Esophagus muscularis mucosa (tissue), 4 donors: ENCODE measurements at regions not wholly inside any gene's neighbourhood (a gene's known extent, or its start where the extent isn't known, plus 50 kb on each side); places are given as distances from the start of the nearest gene placed in this dataset.

Experiments used
- EP300 ChIP-seq: sonication (generic); formaldehyde crosslinking; IDR thresholded peaks from one replicate; pipeline ENCODE4 v1.6.1; 2017; ENCODE audit warnings: antibody characterized with exemption
- POLR2A ChIP-seq: fragments of 450-650 bp; IDR thresholded peaks from one replicate; pipeline ENCODE4 v1.6.1; 2017; ENCODE audit warnings: antibody characterized with exemption, moderate library complexity, mild to moderate bottlenecking, low read depth
- POLR2AphosphoS5 ChIP-seq, 2 donors: sonication (generic); formaldehyde crosslinking; IDR thresholded peaks; one replicate each; pipeline ENCODE4 v1.6.1; 2017; ENCODE audit warnings: antibody characterized with exemption in 2 of 2
- TF ChIP-seq, protein P1 (sequence below), 3 experiments: fragments of 200-600 bp in 2 of 3; fragments of 450-650 bp in 1 of 3; sonication (generic) in 2 of 3; IDR thresholded peaks; one replicate each; pipeline ENCODE4 v1.5.1; 2017 to 2019; ENCODE audit warnings: antibody characterized with exemption in 3 of 3, mild to moderate bottlenecking in 2 of 3, moderate library complexity in 1 of 3

- TF ChIP-seq, protein P1, sequence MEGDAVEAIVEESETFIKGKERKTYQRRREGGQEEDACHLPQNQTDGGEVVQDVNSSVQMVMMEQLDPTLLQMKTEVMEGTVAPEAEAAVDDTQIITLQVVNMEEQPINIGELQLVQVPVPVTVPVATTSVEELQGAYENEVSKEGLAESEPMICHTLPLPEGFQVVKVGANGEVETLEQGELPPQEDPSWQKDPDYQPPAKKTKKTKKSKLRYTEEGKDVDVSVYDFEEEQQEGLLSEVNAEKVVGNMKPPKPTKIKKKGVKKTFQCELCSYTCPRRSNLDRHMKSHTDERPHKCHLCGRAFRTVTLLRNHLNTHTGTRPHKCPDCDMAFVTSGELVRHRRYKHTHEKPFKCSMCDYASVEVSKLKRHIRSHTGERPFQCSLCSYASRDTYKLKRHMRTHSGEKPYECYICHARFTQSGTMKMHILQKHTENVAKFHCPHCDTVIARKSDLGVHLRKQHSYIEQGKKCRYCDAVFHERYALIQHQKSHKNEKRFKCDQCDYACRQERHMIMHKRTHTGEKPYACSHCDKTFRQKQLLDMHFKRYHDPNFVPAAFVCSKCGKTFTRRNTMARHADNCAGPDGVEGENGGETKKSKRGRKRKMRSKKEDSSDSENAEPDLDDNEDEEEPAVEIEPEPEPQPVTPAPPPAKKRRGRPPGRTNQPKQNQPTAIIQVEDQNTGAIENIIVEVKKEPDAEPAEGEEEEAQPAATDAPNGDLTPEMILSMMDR (IDR thresholded peaks at IDR 0.05): peak in 1 of 3 experiments; percentile 27
- TF ChIP-seq POLR2A (no peak), EP300 (no peak), POLR2AphosphoS5 (IDR thresholded peaks at IDR 0.05) (no peak)
Measured at GRCh38 chr3:147119989-147120388, 286.4 kb downstream of the ZIC4 start.
